GM23248 (cell line): ENCODE measurements at regions not wholly inside any gene's neighbourhood (a gene's known extent, or its start where the extent isn't known, plus 50 kb on each side); places are given as distances from the start of the nearest gene placed in this dataset.

ENCODE experiments used
- EZH2 ChIP-seq: fragments of 200-600 bp; sonication (generic); IDR thresholded peaks from 2 replicates; pipeline ENCODE4 v1.6.1; 2018; ENCODE audit warnings: antibody characterized with exemption, mild to moderate bottlenecking; ENCODE audit not compliant: insufficient read depth, poor library complexity, severe bottlenecking
- EZH2phosphoT487 ChIP-seq: fragments of 200-600 bp; sonication (generic); IDR thresholded peaks from 2 replicates; pipeline ENCODE4 v1.6.1; 2018; ENCODE audit warnings: antibody characterized with exemption, moderate library complexity, mild to moderate bottlenecking, low read depth; ENCODE audit not compliant: insufficient read depth

GRCh38 chr13:90415902-90416301, 931.6 kb upstream of the MIR17HG start:
- no peak for TF ChIP-seq EZH2phosphoT487
- no peak for TF ChIP-seq EZH2
